H1 (cell line): ENCODE measurements at regions not wholly inside any gene's neighbourhood (a gene's known extent, or its start where the extent isn't known, plus 50 kb on each side); places are given as distances from the start of the nearest gene placed in this dataset.
"Not testable (repeated sequence)": the region's sequence is repeated elsewhere in the genome, so short reads cannot be mapped to it uniquely, and the experiment has no call there.

Source experiments
- CTCF ChIA-PET: fragments of 300-600 bp; sonication (Branson Sonifier 250); formaldehyde crosslinking; loops from one replicate; lab custom pipeline; 2021; ENCODE audit not compliant: partially characterized antibody; lab: Charles Lee
- POLR2A ChIA-PET: fragments of 300-600 bp; sonication (Branson Sonifier 250); formaldehyde crosslinking; loops from one replicate; lab custom pipeline; 2021; ENCODE audit warnings: inconsistent platforms; ENCODE audit not compliant: partially characterized antibody; lab: Charles Lee
- DNase-seq, 2 experiments: peaks; one replicate each; pipeline versions ENCODE4 v3.0.0 to v3.0.0-alpha.2; 2010 to 2022; ENCODE audit warnings: low spot score in 2 of 2, low read depth in 1 of 2, mixed read lengths in 1 of 2
- FAIRE-seq: peaks from 2 replicates; lab custom pipeline; 2011; peaks lifted over from hg19 to GRCh38; lab: Jason Lieb, UNC
- H2AFZ ChIP-seq: 2 replicates; pipeline ENCODE4 v1.8.1; 2012; ENCODE audit warnings: low read length, inconsistent platforms
- H2AK5ac ChIP-seq: 2 replicates; pipeline ENCODE4 v1.6.1; 2013; ENCODE audit warnings: low read depth, low read length
- H2BK120ac ChIP-seq: replicated peaks from 2 replicates; pipeline ENCODE3; 2013; ENCODE audit warnings: low read depth, low read length, inconsistent platforms
- H2BK12ac ChIP-seq: 2 replicates; pipeline ENCODE4 v1.6.1; 2013; ENCODE audit warnings: low read depth, low read length
- H2BK15ac ChIP-seq: 2 replicates; pipeline ENCODE4 v1.6.1; 2013; ENCODE audit warnings: low read length
- H2BK20ac ChIP-seq: 2 replicates; pipeline ENCODE4 v1.6.1; 2013; ENCODE audit warnings: low read length
- H2BK5ac ChIP-seq: 2 replicates; pipeline ENCODE4 v1.6.1; 2013; ENCODE audit warnings: low read depth, low read length
- H3K14ac ChIP-seq: 2 replicates; pipeline ENCODE4 v1.6.1; 2013; ENCODE audit warnings: inconsistent platforms; ENCODE audit not compliant: insufficient read length
- H3K18ac ChIP-seq: 2 replicates; pipeline ENCODE4 v1.6.1; 2013; ENCODE audit warnings: low read length; ENCODE audit errors: extremely low read depth
- H3K23ac ChIP-seq: 2 replicates; pipeline ENCODE4 v1.6.1; 2013; ENCODE audit warnings: inconsistent platforms; ENCODE audit not compliant: insufficient read length
- H3K23me2 ChIP-seq: 2 replicates; pipeline ENCODE4 v1.6.1; 2013; ENCODE audit warnings: low read depth, low read length
- H3K27ac ChIP-seq: 2 replicates; pipeline ENCODE4 v1.6.1; 2011; ENCODE audit warnings: low read depth, low read length, inconsistent platforms
- H3K27me3 ChIP-seq, 4 experiments: replicated peaks in 1 of 4; 1 replicate in 1 of 4; 2 replicates in 3 of 4; pipeline versions ENCODE4 v1.6.1 to v1.8.1; 2011 to 2013; ENCODE audit warnings: low read length in 3 of 4, mild to moderate bottlenecking in 3 of 4, inconsistent platforms in 2 of 4, mixed read lengths in 2 of 4, moderate library complexity in 1 of 4; ENCODE audit not compliant: control insufficient read depth in 3 of 4, insufficient read depth in 3 of 4; ENCODE audit errors: extremely low read depth in 1 of 4
- H3K36me3 ChIP-seq, 4 experiments: 2 replicates each; pipeline versions ENCODE4 v1.6.1 to v1.8.1; 2011 to 2013; ENCODE audit warnings: mild to moderate bottlenecking in 4 of 4, low read length in 3 of 4, moderate library complexity in 2 of 4, control low read depth in 1 of 4, inconsistent platforms in 1 of 4; ENCODE audit not compliant: insufficient read depth in 4 of 4, control insufficient read depth in 2 of 4
- H3K4ac ChIP-seq: replicated peaks from 2 replicates; pipeline ENCODE3; 2013; ENCODE audit warnings: low read length, low read depth, mixed read lengths, inconsistent platforms; ENCODE audit not compliant: insufficient read length
- H3K4me1 ChIP-seq, 4 experiments: replicated peaks in 1 of 4; 1 replicate in 1 of 4; 2 replicates in 3 of 4; pipeline versions ENCODE4 v1.6.1 to v1.8.1; 2011 to 2013; ENCODE audit warnings: low read length in 3 of 4, inconsistent platforms in 2 of 4, mixed read lengths in 1 of 4; ENCODE audit not compliant: insufficient read depth in 4 of 4, control insufficient read depth in 3 of 4
- H3K4me2 ChIP-seq, 2 experiments: 2 replicates each; pipeline versions ENCODE4 v1.6.1 to v1.8.1; 2011 to 2013; ENCODE audit warnings: low read depth in 2 of 2, low read length in 2 of 2, control low read depth in 1 of 2, inconsistent platforms in 1 of 2, mild to moderate bottlenecking in 1 of 2; ENCODE audit not compliant: insufficient read depth in 1 of 2
- H3K4me3 ChIP-seq, 4 experiments: fragments of 200-600, 300-600 bp in 1 of 4; sonication (generic), shearing (Covaris generic), sonication (Bioruptor Twin) in 1 of 4; 2 replicates each; pipeline versions ENCODE4 v1.5.1 to v1.8.1; 2011 to 2016; ENCODE audit warnings: low read length in 4 of 4, low read depth in 3 of 4, control low read depth in 2 of 4, inconsistent platforms in 2 of 4, mild to moderate bottlenecking in 2 of 4, mixed read lengths in 1 of 4, moderate library complexity in 1 of 4; ENCODE audit not compliant: insufficient read depth in 2 of 4; ENCODE audit errors: extremely low read depth in 1 of 4
- H3K56ac ChIP-seq: replicated peaks from 2 replicates; pipeline ENCODE3; 2013; ENCODE audit warnings: low read depth, mild to moderate bottlenecking, mixed read lengths, low read length, inconsistent platforms; ENCODE audit not compliant: insufficient read length
- H3K79me1 ChIP-seq: 2 replicates; pipeline ENCODE4 v1.6.1; 2013; ENCODE audit warnings: low read depth, low read length, control low read depth
- H3K79me2 ChIP-seq, 2 experiments: 2 replicates each; pipeline versions ENCODE4 v1.6.1 to v1.8.1; 2012 to 2013; ENCODE audit warnings: low read length in 2 of 2, mild to moderate bottlenecking in 2 of 2, inconsistent platforms in 1 of 2; ENCODE audit not compliant: insufficient read depth in 2 of 2, control insufficient read depth in 1 of 2
- H3K9ac ChIP-seq, 4 experiments: replicated peaks in 1 of 4; 1 replicate in 1 of 4; 2 replicates in 3 of 4; pipeline versions ENCODE4 v1.6.1 to v1.8.1; 2011 to 2013; ENCODE audit warnings: low read depth in 3 of 4, low read length in 3 of 4, control low read depth in 2 of 4, mild to moderate bottlenecking in 2 of 4, moderate library complexity in 2 of 4, inconsistent platforms in 1 of 4; ENCODE audit errors: extremely low read depth in 1 of 4
- H3K9me3 ChIP-seq, 2 experiments: 2 replicates each; pipeline versions ENCODE4 v1.6.1 to v1.8.1; 2012 to 2013; ENCODE audit warnings: mild to moderate bottlenecking in 2 of 2, moderate library complexity in 2 of 2, control low read depth in 1 of 2, inconsistent platforms in 1 of 2, low read depth in 1 of 2, low read length in 1 of 2, mixed read lengths in 1 of 2; ENCODE audit not compliant: insufficient read depth in 2 of 2
- H4K20me1 ChIP-seq, 2 experiments: replicated peaks in 1 of 2; 2 replicates each; pipeline versions ENCODE3 to v1.8.1; 2011 to 2013; ENCODE audit warnings: inconsistent platforms in 2 of 2, low read length in 2 of 2, mild to moderate bottlenecking in 1 of 2; ENCODE audit not compliant: insufficient read depth in 2 of 2, control insufficient read depth in 1 of 2
- H4K5ac ChIP-seq: 2 replicates; pipeline ENCODE4 v1.6.1; 2013; ENCODE audit warnings: low read length, low read depth, mixed read lengths, inconsistent platforms; ENCODE audit not compliant: insufficient read length
- H4K8ac ChIP-seq: 2 replicates; pipeline ENCODE4 v1.8.0; 2013; ENCODE audit warnings: mild to moderate bottlenecking, moderate library complexity, low read length, inconsistent platforms; ENCODE audit not compliant: insufficient read depth; ENCODE audit errors: extremely low read depth
- H4K91ac ChIP-seq: replicated peaks from 2 replicates; pipeline ENCODE3; 2013; ENCODE audit warnings: low read length, mixed read lengths, inconsistent platforms; ENCODE audit not compliant: insufficient read length
- WGBS, 2 experiments: shearing (Covaris generic) in 1 of 2; methylation state at CpG; one replicate each; pipeline versions ENCODE4 v1.1.6 to v1.1.7; 2013 to 2015; ENCODE audit warnings: low lambda C conversion rate in 2 of 2, mixed read lengths in 2 of 2, inconsistent platforms in 1 of 2, low coverage in 1 of 2, missing lambda C conversion rate in 1 of 2; ENCODE audit not compliant: insufficient replicate concordance in 2 of 2, insufficient coverage in 1 of 2, insufficient read length in 1 of 2; ENCODE audit errors: extremely low coverage in 1 of 2, missing lambda C conversion rate in 1 of 2; 5-methylcytosine and 5-hydroxymethylcytosine counted together

- H3K9me3 ChIP-seq = peaks cover 10 to 15% of the 10 kb centered on the region in 2 experiments; a peak in 3 of 4 replicates
- H2AFZ ChIP-seq, CTCF ChIA-PET, H2BK15ac ChIP-seq, H3K23ac ChIP-seq, H3K4me1 ChIP-seq, H3K23me2 ChIP-seq, H2BK20ac ChIP-seq, H3K4me2 ChIP-seq, H3K4me3 ChIP-seq, H3K9ac ChIP-seq, H3K79me1 ChIP-seq, H4K5ac ChIP-seq, POLR2A ChIA-PET, H3K79me2 ChIP-seq, FAIRE-seq, H3K18ac ChIP-seq, H2AK5ac ChIP-seq, H4K20me1 ChIP-seq, H2BK12ac ChIP-seq, H3K27me3 ChIP-seq, H4K8ac ChIP-seq, H2BK120ac ChIP-seq, H3K4ac ChIP-seq, H3K36me3 ChIP-seq, H3K27ac ChIP-seq, H3K14ac ChIP-seq, H4K91ac ChIP-seq, H3K56ac ChIP-seq, H2BK5ac ChIP-seq, DNase-seq: not testable (repeated sequence)
- 60% methylated on average over 1 of the region's 1 CpG; no CpG with 5 or more reads in 1 of the 2 experiments for WGBS, 2 experiments
Measured at GRCh38 chr20:29096695-29097094, 2160.8 kb upstream of the DEFB115 start.

GRCh38 chr20:29107884-29108283, 2149.6 kb upstream of the DEFB115 start:
- H3K27ac ChIP-seq, H2BK5ac ChIP-seq, H3K4ac ChIP-seq, H3K23me2 ChIP-seq, H3K18ac ChIP-seq, H2AFZ ChIP-seq, H4K5ac ChIP-seq, FAIRE-seq, H3K79me2 ChIP-seq, H3K9ac ChIP-seq, H4K20me1 ChIP-seq, H3K36me3 ChIP-seq, CTCF ChIA-PET, H3K4me2 ChIP-seq, H3K56ac ChIP-seq, H3K79me1 ChIP-seq, H3K14ac ChIP-seq, H2BK120ac ChIP-seq, H4K8ac ChIP-seq, H3K4me1 ChIP-seq, H2BK15ac ChIP-seq, DNase-seq, POLR2A ChIA-PET, H2AK5ac ChIP-seq, H2BK12ac ChIP-seq, H3K27me3 ChIP-seq, H4K91ac ChIP-seq, H2BK20ac ChIP-seq, H3K23ac ChIP-seq, H3K4me3 ChIP-seq: not testable (repeated sequence)
- peaks cover 8 to 40% of the 10 kb centered on the region in 2 experiments; a peak in 3 of 4 replicates for H3K9me3 ChIP-seq
- WGBS, 2 experiments = 86% methylated on average over 6 of the region's 6 CpGs; no CpG with 5 or more reads in 1 of the 2 experiments
